ENCODE measurements at regions not wholly inside any gene's neighbourhood (a gene's known extent, or its start where the extent isn't known, plus 50 kb on each side); places are given as distances from the start of the nearest gene placed in this dataset.

- DNase-seq (ENCODE audit: low read depth) = no peak
Measured at GRCh38 chr11:13869398-13869886, 93.1 kb upstream of the SPON1 start.

- no peak for DNase-seq (ENCODE audit: low read depth)
Measured at GRCh38 chr11:13874597-13874996, 87.9 kb upstream of the SPON1 start.

DNA sequence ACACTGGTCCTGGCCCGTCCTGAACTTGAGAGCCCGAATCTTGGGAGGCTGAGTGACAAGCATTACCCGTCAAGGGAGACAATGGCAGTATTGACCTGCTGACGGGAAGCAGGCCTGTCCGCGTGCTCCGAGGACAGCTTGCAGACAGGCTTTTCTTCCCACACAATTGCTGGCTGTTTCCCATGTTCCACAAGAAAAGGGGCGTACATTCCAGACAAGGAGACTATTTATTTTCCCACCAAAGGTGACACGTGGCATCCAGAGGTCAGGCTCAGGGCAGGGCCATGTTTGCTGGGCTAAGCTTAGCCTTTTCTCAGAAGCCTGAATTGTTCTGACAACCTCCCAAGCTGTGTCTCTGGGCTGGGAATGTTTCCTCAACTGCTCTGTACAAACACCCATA lies 86.9 kb upstream of the SPON1 start:
- peak; percentile 17 for DNase-seq (ENCODE audit: low read depth)

DNA sequence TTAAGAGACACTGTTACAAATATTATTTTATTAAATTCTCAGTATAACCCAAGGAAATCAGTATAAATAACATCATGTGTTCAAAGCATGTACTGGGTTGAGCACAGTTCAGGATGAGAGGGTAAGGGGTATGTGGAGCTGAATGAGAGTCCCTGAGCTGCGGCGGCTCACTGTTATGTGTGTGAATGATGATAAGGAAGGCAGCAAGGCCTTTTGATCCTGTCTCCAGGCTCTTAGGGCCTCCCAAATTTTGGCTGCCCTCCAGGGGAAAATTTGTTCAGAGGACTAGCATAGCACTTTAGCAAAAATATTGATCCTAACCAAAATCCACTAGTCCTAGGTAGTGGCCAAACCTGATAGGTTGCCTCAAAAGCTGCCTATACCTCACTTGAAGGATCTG lies 86.1 kb upstream of the SPON1 start:
- no peak for DNase-seq (ENCODE audit: low read depth)

- no peak for DNase-seq (ENCODE audit: low read depth)
Measured at GRCh38 chr11:13878077-13878476, 84.4 kb upstream of the SPON1 start.

GRCh38 chr11:13880634-13881033 lies 81.9 kb upstream of the SPON1 start:
- DNase-seq (ENCODE audit: low read depth) = peak; percentile 37

GRCh38 chr11:13881226-13881905 lies 81.2 kb upstream of the SPON1 start:
- DNase-seq (ENCODE audit: low read depth) = no peak

DNA sequence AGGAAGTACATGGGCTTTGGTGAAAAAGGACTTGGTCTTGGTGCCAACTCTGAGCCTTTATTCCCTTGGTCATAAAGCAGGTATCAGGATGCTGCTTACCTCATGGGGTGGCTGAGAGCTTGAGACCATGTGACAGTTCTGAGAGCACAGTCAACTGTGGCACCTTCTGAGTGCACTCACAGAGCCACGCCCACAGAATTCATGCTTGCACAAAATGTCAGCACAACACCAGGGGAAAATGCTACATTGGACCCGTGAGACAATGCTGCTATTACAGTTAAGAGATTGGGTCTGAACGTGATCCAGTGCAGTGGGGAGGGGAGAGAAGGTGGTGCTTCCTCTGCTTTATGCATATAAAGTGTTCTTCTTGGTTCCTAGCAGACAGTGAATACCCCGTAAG lies 79.5 kb upstream of the SPON1 start:
- DNase-seq (ENCODE audit: low read depth) = no peak

DNA sequence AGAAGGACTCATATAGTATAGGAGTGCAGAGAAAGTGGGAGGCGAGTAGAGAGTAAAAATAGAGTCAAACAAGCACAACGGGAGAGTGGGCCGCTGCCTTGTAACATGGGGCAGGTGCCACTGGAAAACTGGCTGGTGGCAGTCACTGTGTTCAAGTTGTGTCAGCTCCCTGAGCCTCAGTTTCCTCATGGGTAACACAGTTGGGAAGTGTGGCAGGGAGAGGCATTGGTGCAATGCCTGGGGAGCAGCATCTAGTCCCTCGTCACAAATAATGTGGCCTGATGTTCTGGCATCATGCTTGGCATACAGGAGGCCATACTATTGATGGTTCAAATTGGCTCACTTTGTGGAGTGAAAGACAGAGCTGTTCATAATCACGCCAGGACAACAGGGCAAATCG lies 78.9 kb upstream of the SPON1 start:
- no peak for DNase-seq (ENCODE audit: low read depth)

GRCh38 chr11:13884158-13884799 lies 78.2 kb upstream of the SPON1 start:
- no peak for DNase-seq (ENCODE audit: low read depth)

GRCh38 chr11:13885083-13885482 lies 77.4 kb upstream of the SPON1 start:
- no peak for DNase-seq (ENCODE audit: low read depth)

DNA sequence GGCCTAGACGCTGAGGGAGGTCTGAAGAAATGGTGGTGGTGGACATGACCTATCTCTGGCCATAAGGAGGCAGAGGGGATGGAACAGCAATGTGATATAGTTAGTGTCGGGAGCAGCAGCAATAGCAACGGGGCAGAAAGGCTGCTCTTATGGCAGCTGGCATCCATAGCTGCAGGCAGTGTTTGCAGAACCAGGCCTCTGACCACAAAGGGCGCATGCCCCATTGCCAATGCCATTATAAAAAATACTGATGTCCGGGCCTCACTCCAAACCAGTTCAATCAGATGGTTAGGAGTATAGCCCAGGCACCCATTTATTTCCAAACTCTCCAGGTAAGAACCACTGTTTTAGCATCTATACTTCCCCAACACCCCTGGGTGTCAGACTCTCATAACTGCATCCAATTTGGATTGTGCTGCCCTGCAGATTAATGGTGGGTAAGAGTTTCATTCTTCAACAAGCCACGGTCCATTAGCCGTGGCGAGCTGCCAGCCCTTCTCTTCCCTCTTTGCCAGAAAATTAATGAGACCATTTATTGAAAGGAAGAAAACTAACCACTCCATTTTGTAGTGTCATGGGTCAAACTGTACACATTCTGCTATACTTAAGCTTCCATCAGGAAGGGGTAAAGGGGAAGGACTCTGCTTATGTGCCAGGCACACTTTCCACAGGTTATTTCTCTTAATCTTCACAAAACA lies 72.8 kb upstream of the SPON1 start:
- DNase-seq (ENCODE audit: low read depth) = peak; percentile 30

DNA sequence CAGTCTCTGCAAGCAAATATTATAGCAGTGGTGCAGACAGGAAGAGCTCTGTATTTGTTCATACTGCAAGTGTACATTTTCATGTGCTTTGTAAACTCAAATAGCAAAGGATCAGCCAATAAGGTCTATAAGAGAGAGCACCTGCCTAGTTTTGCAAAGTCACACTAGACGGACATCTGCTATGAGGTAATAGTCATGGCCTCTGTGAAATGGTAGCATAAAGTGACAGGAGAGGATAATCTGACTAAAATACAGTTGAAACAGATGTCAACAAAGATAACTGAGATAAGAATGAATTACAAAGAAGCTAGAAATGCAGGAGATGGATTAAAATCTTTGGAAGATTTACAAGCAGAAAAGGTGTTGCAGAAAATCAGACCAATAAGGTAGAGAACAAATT lies 70.6 kb upstream of the SPON1 start:
- DNase-seq (ENCODE audit: low read depth) = no peak

DNA sequence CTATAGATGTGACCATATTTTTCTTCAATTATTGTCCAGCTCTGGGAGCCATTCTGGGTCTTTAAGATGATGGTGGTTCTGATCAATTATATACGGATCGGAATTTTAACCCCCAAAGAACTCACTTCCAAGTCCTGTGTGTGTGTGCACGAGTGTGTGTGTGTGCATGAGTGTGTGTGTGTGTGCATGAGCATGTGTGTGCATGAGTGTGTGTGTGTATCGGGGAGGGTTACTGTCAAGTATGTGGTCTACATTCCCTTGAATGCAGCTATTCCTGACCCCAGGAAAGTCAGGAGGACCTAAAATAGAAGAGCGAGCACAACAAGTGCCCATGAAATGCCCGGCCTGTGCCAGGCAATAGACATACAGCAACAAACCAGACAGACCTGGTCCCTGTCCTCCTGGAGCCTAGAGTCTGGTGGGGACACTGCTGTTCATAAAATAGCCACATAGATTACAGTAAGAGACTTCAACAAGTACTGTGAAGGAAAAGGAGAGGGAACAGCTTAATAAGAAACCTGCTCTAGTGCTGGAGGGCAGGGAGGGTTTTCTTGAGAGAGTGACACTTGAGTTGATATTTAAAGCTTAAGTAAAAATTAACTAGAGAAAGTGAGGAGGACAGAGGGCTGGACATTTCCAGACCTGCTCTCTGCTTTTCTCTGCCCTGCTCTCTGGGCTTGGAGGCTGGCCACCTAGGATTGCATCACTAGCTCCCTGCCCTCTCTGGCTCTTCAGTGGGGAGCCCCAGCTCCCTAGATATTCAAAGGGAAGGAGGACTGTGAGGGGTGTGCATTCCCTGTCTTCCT lies 66.1 kb upstream of the SPON1 start:
- no peak for DNase-seq (ENCODE audit: low read depth)

GRCh38 chr11:13896981-13897353 lies 65.6 kb upstream of the SPON1 start:
- no peak for DNase-seq (ENCODE audit: low read depth)

DNA sequence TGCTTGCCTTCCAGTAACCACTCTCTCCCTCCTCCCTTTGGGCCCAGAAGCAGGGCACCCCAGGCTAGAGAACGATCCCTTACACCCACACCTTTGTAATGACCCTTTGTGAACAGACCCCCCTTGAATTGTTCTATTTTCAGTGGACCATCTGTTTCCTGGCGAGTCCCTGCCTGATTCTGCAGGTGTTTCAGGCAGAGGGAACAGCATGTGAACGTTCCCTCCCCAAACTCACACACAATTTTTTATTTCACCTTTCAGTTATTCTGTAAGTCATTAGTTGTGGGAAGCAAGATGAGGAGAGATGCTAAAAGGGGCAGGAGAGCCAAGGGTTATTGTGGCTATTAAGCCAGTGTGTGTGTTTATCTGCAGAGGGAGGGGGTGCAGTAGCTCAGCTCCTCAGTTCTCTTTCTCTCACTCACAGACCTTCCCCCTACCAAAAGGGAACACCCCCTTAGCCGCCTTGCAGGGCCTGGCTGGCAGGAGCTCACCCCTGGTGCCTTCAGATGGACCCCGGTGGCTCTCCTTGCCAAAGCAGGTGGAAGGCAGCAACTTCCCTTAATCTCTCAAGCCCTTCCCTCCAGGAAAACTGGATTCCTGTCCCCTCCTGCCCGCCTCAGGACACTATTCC lies 64.8 kb upstream of the SPON1 start:
- DNase-seq (ENCODE audit: low read depth) = no peak

GRCh38 chr11:13899603-13900002 lies 62.9 kb upstream of the SPON1 start:
- no peak for DNase-seq (ENCODE audit: low read depth)

- DNase-seq (ENCODE audit: low read depth) = no peak
Measured at GRCh38 chr11:13902523-13902922, 60.0 kb upstream of the SPON1 start.

DNA sequence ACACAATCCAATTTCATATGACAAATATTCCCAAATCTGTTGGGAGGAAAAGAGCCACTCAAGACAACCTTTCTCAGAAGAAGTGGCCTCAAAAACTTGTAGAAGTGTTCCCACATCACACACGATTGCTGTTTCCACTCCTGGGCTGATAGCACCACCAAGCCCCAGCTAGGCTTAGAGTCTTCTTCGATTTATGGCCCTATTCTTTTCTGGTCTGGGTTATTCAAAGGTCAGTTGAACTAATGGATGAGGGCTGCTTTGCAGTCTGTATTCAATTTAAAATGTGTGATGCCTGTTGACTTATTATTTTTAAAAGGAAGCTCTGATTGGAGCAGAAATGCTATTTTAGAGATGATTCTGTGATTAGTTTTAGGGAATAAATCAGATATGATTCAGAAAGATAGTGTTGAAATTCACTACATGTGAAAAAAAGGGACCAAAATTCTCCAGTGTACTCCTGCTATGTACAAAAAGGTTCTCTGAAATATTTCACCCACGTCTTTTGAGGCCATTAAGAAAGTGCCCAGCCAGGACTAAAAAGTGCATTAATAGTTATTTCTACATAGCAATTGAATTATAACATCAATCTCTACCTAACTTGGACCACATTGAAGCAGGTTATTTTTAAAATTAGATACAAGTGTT lies 57.3 kb upstream of the SPON1 start:
- no peak for DNase-seq (ENCODE audit: low read depth)

- DNase-seq (ENCODE audit: low read depth) = peak; percentile 29
Measured at GRCh38 chr11:13907678-13908077, 54.8 kb upstream of the SPON1 start.

DNA sequence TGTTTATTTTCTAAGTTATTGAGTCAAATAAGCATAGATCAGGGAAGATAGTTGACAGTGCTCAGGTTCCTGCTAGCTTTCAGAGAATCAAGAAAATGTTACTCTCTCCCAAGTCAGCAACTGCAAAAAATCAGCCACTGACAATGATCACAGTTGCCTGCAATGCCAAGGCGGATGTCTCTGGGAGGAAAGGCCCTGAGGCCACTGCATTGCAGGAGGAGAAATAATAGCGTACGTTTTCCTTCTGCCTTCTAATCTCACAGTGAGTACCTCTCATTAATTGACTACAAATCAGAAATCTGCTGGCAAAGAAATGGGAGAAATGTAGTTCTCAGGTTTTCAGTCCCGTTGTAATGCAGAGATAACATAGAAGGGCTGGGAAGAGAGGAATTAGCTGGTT lies 54.0 kb upstream of the SPON1 start:
- DNase-seq (ENCODE audit: low read depth) = peak; percentile 68

All from RPMI7951 (cell line).